ENCODE measurements at regions not wholly inside any gene's neighbourhood (a gene's known extent, or its start where the extent isn't known, plus 50 kb on each side); places are given as distances from the start of the nearest gene placed in this dataset.
"Not testable (repeated sequence)": the region's sequence is repeated elsewhere in the genome, so short reads cannot be mapped to it uniquely, and the experiment has no call there.

DNA sequence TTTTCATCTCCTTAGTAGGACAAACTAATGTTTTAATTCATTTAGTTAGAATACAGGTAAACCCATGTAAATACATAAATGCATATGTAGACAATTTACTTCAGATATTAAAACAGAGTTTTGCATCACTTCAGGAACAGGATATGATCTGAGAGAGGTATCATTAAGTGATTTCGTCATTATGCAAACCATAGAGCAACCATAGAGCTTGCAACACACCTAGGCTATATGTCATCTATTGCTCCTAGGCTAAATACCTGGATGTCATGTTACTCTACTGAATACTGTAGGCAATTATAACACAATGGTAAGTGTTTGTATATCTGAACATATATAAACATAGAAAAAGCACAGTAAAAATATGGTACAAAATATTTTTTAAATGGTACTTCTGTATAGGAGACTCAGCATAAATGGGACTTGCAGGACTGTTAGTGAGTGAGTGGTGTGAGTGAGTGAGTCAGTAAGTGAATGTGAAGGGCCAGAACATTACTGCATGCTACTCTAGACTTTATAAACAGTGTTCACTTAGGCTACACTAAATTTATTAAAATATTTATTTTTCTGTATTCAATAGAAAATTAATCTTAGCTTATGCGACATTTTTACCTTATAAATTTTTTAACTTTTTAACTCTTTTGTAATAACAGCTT lies 1377.5 kb upstream of the CDH9 start:
- no peak for DNase-seq (ENCODE audit: low read depth in 3 of 3, low spot score in 2 of 3)

DNA sequence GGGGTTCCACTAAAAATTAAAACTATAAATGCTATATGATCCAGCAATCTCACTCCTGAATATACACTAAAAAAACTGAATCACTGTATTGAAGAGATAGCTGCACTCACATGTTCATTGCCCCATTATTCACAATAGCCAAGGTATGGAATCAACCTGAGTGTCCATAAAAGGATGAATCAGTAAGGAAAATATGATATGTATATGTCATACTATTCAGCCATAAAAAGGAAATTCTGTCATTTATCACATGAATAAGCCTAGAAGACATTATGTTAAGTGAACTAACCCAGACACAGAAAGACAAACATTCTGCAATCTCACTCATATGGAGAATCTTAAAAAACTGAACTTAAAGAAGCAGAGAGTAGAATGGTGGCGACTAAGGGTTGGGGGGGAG lies 1376.2 kb upstream of the CDH9 start:
- DNase-seq (ENCODE audit: low read depth in 3 of 3, low spot score in 2 of 3), result no peak

DNA sequence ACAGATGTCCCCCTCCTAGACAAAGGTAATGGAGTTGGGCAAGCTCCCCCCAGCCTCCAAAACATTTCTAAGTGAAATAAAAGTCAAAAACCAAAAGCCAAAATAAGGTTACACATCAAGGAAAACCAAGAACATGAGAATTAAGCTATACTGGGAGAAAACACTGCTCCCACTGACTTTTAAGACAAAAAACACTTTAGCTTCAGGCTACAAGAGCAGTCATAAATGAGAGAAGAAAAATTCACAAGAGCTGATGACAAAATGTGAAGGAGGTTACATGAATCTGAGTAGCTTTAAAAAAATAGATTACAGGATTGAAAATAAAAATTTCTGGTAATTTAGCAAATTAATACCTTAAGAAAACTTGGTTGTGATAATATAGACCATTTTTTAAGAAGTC lies 1370.3 kb upstream of the CDH9 start:
- DNase-seq (ENCODE audit: low read depth in 3 of 3, low spot score in 2 of 3), result no peak

DNA sequence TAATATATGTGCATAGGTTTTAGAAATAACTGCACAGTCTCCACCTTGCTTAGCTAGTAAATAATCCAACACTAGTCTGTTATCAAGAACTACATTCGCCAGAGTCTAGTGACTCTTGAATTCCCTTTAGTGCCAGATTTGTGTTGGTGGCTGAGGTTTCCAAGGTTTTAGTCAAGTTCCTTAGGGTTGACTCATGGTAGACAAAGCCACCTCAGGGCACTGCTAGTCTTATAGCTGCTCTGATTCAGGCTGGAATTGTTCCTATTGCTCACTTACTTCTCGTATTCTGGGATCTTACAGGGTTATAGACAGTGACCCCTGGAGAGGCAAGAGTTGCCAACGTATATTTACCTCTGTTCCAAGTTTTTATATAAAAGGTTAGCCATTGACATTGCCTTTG lies 1369.8 kb upstream of the CDH9 start:
- no peak for DNase-seq (ENCODE audit: low read depth in 3 of 3, low spot score in 2 of 3)

DNA sequence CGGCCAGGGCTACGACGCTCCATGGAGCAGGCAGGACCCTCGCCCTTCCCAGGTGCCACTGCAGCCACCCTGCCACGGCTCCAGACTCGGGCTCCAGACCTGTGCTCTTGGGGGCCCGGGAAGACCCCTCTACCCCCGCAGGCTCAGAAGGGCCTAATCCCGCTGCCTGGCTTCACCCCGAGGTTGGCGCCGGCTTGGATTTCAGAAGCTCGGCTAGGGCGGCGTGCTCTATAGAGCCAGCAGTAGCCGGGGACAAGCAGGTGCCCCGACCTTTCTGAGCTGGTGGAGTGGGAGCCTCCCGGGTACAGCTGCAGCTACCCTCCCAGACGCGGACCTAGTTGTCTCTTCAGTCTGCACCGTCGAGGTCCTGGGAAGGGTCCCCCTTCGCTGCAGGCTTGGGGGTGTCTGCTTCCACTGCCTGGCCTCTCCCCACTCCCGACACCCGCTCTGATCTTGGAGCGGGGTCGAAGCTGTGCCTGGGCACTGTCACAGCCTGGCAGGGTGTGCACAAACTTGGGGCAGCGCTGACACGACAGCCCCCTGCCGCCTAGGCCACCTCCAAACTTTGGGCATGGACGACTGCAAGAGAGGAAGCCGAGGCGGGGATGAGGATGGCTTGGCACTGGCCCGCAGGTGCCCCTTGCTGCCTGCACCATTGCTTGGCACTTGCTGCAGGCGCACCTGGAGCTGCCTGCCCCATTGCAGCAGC lies 1366.1 kb upstream of the CDH9 start:
- no peak for DNase-seq (ENCODE audit: low read depth in 3 of 3, low spot score in 2 of 3)

- no peak for DNase-seq (ENCODE audit: low read depth in 3 of 3, low spot score in 2 of 3)
Observed at GRCh38 chr5:28403846-28404245, 1365.5 kb upstream of the CDH9 start.

DNA sequence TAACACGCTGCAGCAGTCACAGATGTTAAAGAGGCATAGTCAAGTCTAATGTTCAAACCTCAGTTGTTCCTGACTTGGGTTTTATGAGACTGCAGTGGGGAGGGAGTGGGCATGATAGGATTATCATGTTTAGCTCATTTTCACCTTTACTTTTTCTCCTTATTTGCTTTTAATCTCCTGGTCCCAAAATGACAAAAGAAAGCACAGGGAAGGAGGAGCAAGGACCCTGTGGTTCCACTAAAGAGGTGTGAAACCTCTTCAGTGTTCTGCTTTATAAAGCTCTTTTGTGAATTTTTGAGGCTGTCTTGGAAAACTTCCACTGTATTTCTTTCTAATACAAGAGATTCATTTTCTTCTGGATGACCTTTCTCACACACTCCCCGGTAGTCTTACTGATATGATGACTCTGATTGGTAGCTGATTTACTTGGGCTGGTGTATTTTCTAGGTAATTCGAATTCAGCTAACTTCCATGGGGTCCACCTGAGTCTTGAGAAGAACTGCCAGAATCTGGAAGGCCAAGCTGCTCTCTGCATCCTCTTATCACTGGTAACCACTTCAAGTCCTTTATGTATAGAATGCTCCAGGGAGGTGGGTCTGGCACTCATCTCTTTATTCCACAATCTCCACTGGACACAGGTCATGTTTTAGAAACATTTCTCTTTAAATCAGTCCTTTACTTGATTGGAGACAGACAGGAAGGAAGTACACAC lies 1364.4 kb upstream of the CDH9 start:
- no peak for DNase-seq (ENCODE audit: low read depth in 3 of 3, low spot score in 2 of 3)

DNA sequence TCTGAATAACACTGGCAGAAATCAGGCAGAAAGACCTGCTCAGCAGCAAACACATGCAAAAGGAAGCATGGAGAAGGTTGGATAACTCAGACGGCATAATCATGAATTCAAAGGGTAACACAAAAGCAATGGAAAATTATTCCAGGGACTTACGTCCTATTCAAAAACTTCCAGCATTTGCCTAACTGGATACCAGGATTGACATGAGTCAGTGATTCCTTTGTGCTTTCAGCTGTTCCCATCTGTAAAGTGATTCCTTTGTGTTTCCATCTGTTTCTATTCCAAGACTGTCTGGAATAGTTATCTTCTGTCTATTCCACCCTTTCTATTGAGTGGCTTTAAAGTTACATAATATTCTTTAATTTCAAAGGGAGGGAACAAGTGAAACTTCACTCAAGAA lies 1361.7 kb upstream of the CDH9 start:
- DNase-seq (ENCODE audit: low read depth in 3 of 3, low spot score in 2 of 3), result no peak

- no peak for DNase-seq (ENCODE audit: low read depth in 3 of 3, low spot score in 2 of 3)
Observed at GRCh38 chr5:28399211-28399610, 1360.8 kb upstream of the CDH9 start.

DNA sequence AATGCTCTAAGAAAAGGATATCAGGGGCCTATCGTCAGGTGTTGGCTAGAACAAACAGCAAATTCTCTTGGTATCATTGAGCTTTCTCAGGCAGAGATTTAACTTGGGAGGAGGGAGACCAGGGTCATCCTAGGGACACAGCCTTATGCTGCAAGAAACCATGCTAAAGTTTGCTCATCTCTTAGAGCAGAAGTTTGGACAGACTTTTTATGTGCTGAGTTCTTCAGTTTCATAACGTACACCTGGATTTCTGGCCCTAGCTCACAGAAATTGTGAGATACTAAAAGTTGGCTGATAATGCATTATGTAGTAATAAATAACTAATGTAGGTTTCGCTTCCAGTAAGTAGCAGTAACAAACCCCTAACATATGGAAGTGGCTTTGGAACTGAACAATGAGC lies 1359.8 kb upstream of the CDH9 start:
- DNase-seq (ENCODE audit: low read depth in 3 of 3, low spot score in 2 of 3), result no peak

GRCh38 chr5:28397502-28397941 lies 1359.1 kb upstream of the CDH9 start:
- peak in 1 of 3 donors; percentile 10 for DNase-seq (ENCODE audit: low read depth in 3 of 3, low spot score in 2 of 3)

DNA sequence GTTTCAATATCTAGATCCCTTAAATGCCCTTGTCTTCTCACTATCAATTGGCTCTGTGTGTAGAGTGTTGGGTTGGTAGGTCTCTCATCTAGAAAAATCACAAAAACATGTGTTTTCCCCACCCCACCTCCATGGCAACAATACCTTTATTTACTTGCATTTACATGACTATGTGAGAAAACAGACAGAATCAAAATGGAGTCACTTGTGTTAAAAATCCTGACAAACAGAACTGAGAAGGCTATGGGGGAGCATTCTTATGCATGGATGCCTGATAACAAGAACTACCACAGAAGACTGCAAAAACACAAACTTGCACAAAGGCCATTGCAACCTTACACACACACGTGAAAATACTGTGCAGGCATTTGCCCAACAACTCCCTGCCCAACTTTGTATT lies 1352.9 kb upstream of the CDH9 start:
- DNase-seq (ENCODE audit: low read depth in 3 of 3, low spot score in 2 of 3), result no peak

GRCh38 chr5:28390341-28390740 lies 1352.0 kb upstream of the CDH9 start:
- DNase-seq (ENCODE audit: low read depth in 3 of 3, low spot score in 2 of 3), result no peak

DNA sequence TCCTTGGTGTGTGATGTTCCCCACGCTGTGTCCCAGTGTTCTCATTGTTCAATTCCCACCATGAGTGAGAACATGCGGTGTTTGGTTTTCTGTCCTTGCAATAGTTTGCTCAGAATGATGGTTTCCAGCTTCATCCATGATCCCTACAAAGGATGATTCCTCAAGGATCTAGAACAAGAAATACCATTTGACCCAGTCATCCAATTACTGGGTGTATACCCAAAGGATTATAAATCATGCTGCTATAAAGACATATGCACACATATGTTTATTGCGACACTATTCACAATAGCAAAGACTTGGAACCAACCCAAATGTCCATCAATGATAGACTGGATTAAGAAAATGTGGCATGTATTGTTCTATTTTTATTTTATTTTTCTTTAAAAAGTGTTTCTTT lies 1351.3 kb upstream of the CDH9 start:
- DNase-seq (ENCODE audit: low read depth in 3 of 3, low spot score in 2 of 3), result not testable (repeated sequence)

DNA sequence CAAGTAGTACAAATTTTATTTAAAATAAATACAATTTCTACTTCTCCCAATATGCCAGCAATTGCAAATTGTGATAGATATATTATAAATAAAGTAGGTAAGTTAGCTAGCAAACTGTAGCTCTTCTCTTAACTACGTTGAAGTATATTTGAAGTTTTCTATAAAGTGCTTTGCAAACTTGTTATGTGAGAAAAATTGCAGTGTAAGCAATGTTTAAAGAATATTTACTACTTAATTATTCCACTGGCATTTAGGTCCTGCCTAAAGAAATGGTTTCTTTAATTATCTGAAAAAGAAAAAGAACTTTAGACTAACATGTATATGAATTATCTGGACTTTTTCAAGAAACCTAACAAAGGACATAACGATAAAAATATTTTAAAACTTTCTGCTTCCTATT lies 1350.0 kb upstream of the CDH9 start:
- DNase-seq (ENCODE audit: low read depth in 3 of 3, low spot score in 2 of 3), result no peak

- no peak for DNase-seq (ENCODE audit: low read depth in 3 of 3, low spot score in 2 of 3)
Observed at GRCh38 chr5:28386712-28387111, 1348.3 kb upstream of the CDH9 start.

- DNase-seq (ENCODE audit: low read depth in 3 of 3, low spot score in 2 of 3), result no peak
Observed at GRCh38 chr5:28380167-28380566, 1341.8 kb upstream of the CDH9 start.

DNA sequence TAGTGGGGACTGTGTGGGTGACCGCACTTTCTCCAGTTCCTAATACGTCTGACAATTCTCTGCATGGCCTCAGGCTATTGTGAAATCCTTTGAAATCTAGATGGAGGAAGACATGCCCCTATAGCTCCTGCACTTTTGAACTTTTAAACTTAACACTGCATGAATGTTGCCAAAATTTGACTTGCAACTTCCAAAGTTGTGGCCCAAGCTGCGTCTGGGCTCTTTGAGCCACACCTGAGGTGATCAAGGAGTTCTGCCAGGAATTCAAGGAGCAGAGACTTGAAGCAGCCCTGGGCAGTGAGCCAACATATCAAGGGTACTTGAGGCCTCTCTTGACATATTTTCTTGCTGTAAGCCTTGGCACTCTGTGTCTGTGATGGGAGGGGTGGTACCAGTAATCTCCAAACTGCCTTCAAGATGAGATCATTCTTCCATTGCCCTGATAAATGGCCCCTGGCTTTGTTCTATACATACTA lies 1336.1 kb upstream of the CDH9 start:
- no peak for DNase-seq (ENCODE audit: low read depth in 3 of 3, low spot score in 2 of 3)

- no peak for DNase-seq (ENCODE audit: low read depth in 3 of 3, low spot score in 2 of 3)
Observed at GRCh38 chr5:28370896-28371295, 1332.5 kb upstream of the CDH9 start.

GRCh38 chr5:28369418-28369817 lies 1331.0 kb upstream of the CDH9 start:
- DNase-seq (ENCODE audit: low read depth in 3 of 3, low spot score in 2 of 3), result no peak

DNA sequence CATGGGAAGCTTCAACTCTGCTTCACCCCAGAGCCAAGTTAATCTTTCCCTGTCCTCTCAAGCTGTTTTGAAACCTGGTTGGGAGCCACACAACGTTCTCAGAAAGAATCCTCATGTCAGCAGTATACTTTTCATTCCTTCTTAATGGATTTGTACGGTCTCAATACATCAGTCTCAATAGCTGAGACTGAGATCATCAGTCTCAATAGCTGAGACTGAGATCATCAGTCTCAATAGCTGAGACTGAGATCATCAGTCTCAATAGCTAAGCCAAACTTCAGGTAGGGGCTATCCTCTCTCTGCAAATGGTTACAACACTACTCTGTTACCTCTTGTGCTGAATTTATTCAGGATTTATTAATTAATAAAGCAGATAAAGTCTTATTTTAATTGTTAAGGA lies 1317.4 kb upstream of the CDH9 start:
- DNase-seq (ENCODE audit: low read depth in 3 of 3, low spot score in 2 of 3), result no peak

DNA sequence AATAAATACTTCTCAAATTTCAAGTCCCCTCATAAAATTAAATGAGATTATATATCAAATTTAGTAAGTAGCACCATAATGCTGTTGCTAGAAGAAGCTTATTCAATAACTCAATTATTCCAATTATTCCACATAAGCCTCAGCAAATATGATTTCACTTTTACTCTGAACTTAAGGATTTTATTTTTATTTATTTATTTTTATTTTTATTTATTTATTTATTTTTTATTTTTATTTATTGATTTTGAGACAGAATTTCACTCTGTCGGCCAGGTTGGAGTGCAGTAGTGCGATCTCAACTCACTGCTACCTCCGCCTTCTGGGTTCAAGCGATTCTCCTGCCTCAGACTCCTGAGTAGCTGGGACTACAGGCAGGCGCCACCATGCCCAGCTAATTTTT lies 1308.3 kb upstream of the CDH9 start:
- no peak for DNase-seq (ENCODE audit: low read depth in 3 of 3, low spot score in 2 of 3)
